HepG2 (cell line): ENCODE measurements at regions not wholly inside any gene's neighbourhood (a gene's known extent, or its start where the extent isn't known, plus 50 kb on each side); places are given as distances from the start of the nearest gene placed in this dataset.

ENCODE experiments used
- ATAC-seq: fragments of 200-7000 bp; cut with Tn5 transposase; 3 replicates; pipeline ENCODE4 v1.9.1; 2020; ENCODE audit warnings: mild to moderate bottlenecking, moderate library complexity
- BruUV-seq: library from RNA; stranded (reverse); fragments of 400-500 nt; replicated peaks from 2 replicates; lab custom pipeline; 2021; lab: Mats Ljungman, UMichigan
- CTCF ChIA-PET: fragments of 300-600 bp; formaldehyde crosslinking; extraction: SDS; loops from one replicate; lab custom pipeline; 2021; ENCODE audit warnings: low total read pairs, inconsistent platforms, low intra/inter-chr PET ratio; lab: Yijun Ruan, JAX
- POLR2A ChIA-PET: fragments of 350-600 bp; sonication (Branson Sonifier 250); formaldehyde crosslinking; loops from one replicate; lab custom pipeline; 2020; ENCODE audit warnings: antibody characterized with exemption, inconsistent platforms; lab: Yijun Ruan, JAX
- DNase-seq: peaks from one replicate; pipeline ENCODE4 v3.0.0-alpha.2; 2015; ENCODE audit warnings: low spot score
- FAIRE-seq: peaks from 3 replicates; lab custom pipeline; 2011; peaks lifted over from hg19 to GRCh38; lab: Jason Lieb, UNC
- H2AFZ ChIP-seq: one replicate; pipeline ENCODE4 v1.6.1; 2011; ENCODE audit warnings: low read length, inconsistent platforms
- H3K27ac ChIP-seq: fragments of 300-600 bp; 3 replicates; pipeline ENCODE4 v1.8.0; 2011; ENCODE audit warnings: mixed run types, mild to moderate bottlenecking, mixed read lengths, low read length, inconsistent platforms; ENCODE audit not compliant: insufficient read depth; ENCODE audit errors: extremely low read length
- H3K27me3 ChIP-seq, 2 experiments: fragments of 200-600 bp in 1 of 2; 2 replicates in 1 of 2; 3 replicates in 1 of 2; pipeline versions ENCODE4 v1.6.0 to v1.8.0; 2011; ENCODE audit warnings: low read length in 2 of 2, mild to moderate bottlenecking in 2 of 2, moderate library complexity in 2 of 2, inconsistent platforms in 1 of 2; ENCODE audit not compliant: insufficient read depth in 2 of 2, control insufficient read depth in 1 of 2
- H3K36me3 ChIP-seq, 2 experiments: fragments of 200-600 bp in 1 of 2; replicated peaks in 1 of 2; 2 replicates in 1 of 2; 3 replicates in 1 of 2; pipeline versions ENCODE4 v1.5.1 to v1.8.0; 2011; ENCODE audit warnings: low read length in 2 of 2, inconsistent platforms in 1 of 2; ENCODE audit not compliant: insufficient read depth in 2 of 2, control insufficient read depth in 1 of 2
- H3K4me1 ChIP-seq: 2 replicates; pipeline ENCODE4 v1.5.1; 2012; ENCODE audit warnings: low read length, inconsistent platforms; ENCODE audit not compliant: insufficient read depth
- H3K4me2 ChIP-seq: 2 replicates; pipeline ENCODE4 v1.6.0; 2011; ENCODE audit warnings: low read depth, low read length, inconsistent platforms
- H3K4me3 ChIP-seq, 3 experiments: fragments of 200-600 bp in 1 of 3; sonication (generic), shearing (Covaris generic) in 1 of 3; replicated peaks in 1 of 3; 2 replicates each; pipeline ENCODE4 v1.5.1; 2011 to 2016; ENCODE audit warnings: low read length in 3 of 3, inconsistent platforms in 2 of 3, low read depth in 2 of 3, mild to moderate bottlenecking in 2 of 3, control low read depth in 1 of 3, mixed read lengths in 1 of 3; ENCODE audit not compliant: insufficient read depth in 1 of 3
- H3K79me2 ChIP-seq: one replicate; pipeline ENCODE4 v1.6.1; 2011; ENCODE audit warnings: low read length, inconsistent platforms; ENCODE audit not compliant: insufficient read depth
- H3K9ac ChIP-seq: 2 replicates; pipeline ENCODE4 v1.6.0; 2011; ENCODE audit warnings: mild to moderate bottlenecking, low read depth, low read length, inconsistent platforms; ENCODE audit not compliant: insufficient read depth
- H3K9me3 ChIP-seq: 2 replicates; pipeline ENCODE4 v1.5.1; 2012; ENCODE audit warnings: mild to moderate bottlenecking, low read length
- H4K20me1 ChIP-seq: 2 replicates; pipeline ENCODE4 v1.6.0; 2011; ENCODE audit warnings: inconsistent platforms, mild to moderate bottlenecking, low read length, moderate library complexity; ENCODE audit not compliant: insufficient read depth
- KDM2A ChIP-seq: sonication (generic); formaldehyde crosslinking; IDR thresholded peaks from 2 replicates; pipeline ENCODE4 v1.4.0; 2020; ENCODE audit warnings: low read depth, missing genetic modification reagents, borderline replicate concordance
- NFE2L1 ChIP-seq: sonication (generic); formaldehyde crosslinking; IDR thresholded peaks from 2 replicates; pipeline ENCODE4 v1.4.0; 2020; ENCODE audit warnings: missing genetic modification reagents, mild to moderate bottlenecking, borderline replicate concordance
- PTBP1 ChIP-seq: fragments of 200-400 bp; formaldehyde crosslinking; IDR thresholded peaks from 2 replicates; pipeline ENCODE4 v1.6.1; 2018; ENCODE audit warnings: low read length, low read depth; ENCODE audit not compliant: poor library complexity, severe bottlenecking
- SIX1 ChIP-seq: sonication (generic); formaldehyde crosslinking; IDR thresholded peaks from 2 replicates; pipeline ENCODE4 v1.4.0; 2020; ENCODE audit warnings: missing genetic modification reagents, borderline replicate concordance
- SOX6 ChIP-seq, 2 experiments: fragments of 450-650 bp in 1 of 2; sonication (generic) in 1 of 2; formaldehyde crosslinking in 1 of 2; IDR thresholded peaks; 2 replicates each; pipeline versions ENCODE4 v1.4.0 to v1.6.1; 2017 to 2020; ENCODE audit warnings: antibody characterized with exemption in 1 of 2, mild to moderate bottlenecking in 1 of 2, missing genetic modification reagents in 1 of 2
- SUZ12 ChIP-seq: fragments of 150-350 bp; IDR thresholded peaks from 2 replicates; pipeline ENCODE4 v1.6.1; 2014; ENCODE audit warnings: low read depth, low read length
- TBL1XR1 ChIP-seq: fragments of 150-350 bp; IDR thresholded peaks from 2 replicates; pipeline ENCODE4 v1.6.1; 2014; ENCODE audit warnings: borderline replicate concordance, low read length; ENCODE audit not compliant: partially characterized antibody
- TBP ChIP-seq: sonication (generic); formaldehyde crosslinking; IDR thresholded peaks from 2 replicates; pipeline ENCODE4 v1.5.0; 2020; ENCODE audit warnings: missing genetic modification reagents
- ZNF343 ChIP-seq: sonication (generic); formaldehyde crosslinking; IDR thresholded peaks from 2 replicates; pipeline ENCODE4 v1.4.0; 2020; ENCODE audit warnings: mild to moderate bottlenecking, missing genetic modification reagents
- ZNF441 ChIP-seq: sonication (generic); formaldehyde crosslinking; IDR thresholded peaks from 2 replicates; pipeline ENCODE4 v1.7.0; 2021; ENCODE audit warnings: missing genetic modification reagents, borderline replicate concordance
- ZNF782 ChIP-seq: sonication (generic); formaldehyde crosslinking; IDR thresholded peaks from 2 replicates; pipeline ENCODE4 v1.4.0; 2020; ENCODE audit warnings: missing genetic modification reagents, mild to moderate bottlenecking, borderline replicate concordance
- WGBS: methylation state at CpG from one replicate; pipeline ENCODE4 v1.1.6; 2017; ENCODE audit warnings: low lambda C conversion rate; 5-methylcytosine and 5-hydroxymethylcytosine counted together
- in situ Hi-C: cut with HindIII; loops from 2 replicates; pipeline ENCODE4 v1.10.0; 2017; ENCODE audit warnings: low pct_unique_long_range_greater_than_20kb; ENCODE audit not compliant: extremely low pct_ligation_motif_present
- intact Hi-C: fragments of 100-400 bp; cut with micrococcal nuclease; formaldehyde crosslinking; loops from one replicate; pipeline ENCODE4 v1.10.0; 2022; ENCODE audit not compliant: unreplicated experiment
- TF ChIP-seq, protein P1 (sequence below): sonication (generic); formaldehyde crosslinking; IDR thresholded peaks from 2 replicates; pipeline ENCODE4 v1.4.0; 2020; ENCODE audit warnings: mild to moderate bottlenecking, missing genetic modification reagents
- TF ChIP-seq, protein P2 (sequence below): sonication (generic); formaldehyde crosslinking; IDR thresholded peaks from 2 replicates; pipeline ENCODE4 v1.9.0; 2021; ENCODE audit warnings: mild to moderate bottlenecking, missing genetic modification reagents

DNA sequence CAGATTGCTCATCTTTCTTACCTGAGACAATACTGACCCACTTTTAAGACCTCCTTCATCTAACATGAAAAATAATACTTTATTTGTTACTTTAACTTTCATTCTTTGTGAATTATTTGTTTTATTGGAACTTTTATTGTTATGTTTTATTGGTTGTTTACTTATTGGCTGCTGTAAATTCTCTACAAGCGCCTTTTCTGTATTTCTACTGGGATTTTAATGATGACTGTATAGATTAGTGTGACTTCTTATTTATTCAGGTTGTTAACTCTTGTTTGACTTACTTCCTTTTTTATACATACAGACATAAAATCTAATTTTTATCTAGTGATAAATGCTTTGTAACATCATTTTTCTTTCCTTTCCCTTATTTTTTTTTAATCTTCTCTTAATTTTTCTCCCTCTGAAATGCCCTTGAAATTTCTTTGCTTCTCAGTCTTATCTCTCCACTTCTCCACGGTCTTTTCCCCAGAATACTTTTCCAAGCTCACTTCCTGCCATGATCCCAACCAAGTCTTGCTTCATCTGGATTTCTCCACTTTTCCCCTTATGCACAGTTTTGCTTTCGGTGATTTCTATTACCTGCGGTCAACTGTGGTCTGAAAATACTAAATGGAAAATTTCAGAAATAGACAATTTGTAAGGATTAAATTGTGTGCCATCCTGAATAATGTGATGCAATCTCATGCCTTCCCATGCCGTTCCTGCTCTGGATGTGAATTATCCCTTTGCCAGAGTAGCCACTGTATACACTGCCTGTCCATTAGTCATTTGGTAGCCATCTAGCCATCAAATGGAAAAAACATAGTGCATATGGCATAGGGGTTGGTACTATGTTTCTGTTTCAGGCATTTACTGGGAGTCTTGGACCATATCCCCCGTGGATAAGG is 265.9 kb downstream of the PRL start:
- in situ Hi-C loops = no loop called here
- ATAC-seq = no peak
- no peaks in the 10 kb centered on the region for H3K79me2 ChIP-seq
- H3K27ac ChIP-seq = no peak overlapping the region
- no peak for DNase-seq
- ChIA-PET POLR2A (no interaction called here), CTCF (no interaction called here)
- no peaks in the 10 kb centered on the region for H3K27me3 ChIP-seq
- H3K9ac ChIP-seq = no peak overlapping the region
- no peak overlapping the region for H3K4me3 ChIP-seq
- intact Hi-C loops = no loop called here
- WGBS = 35% methylated on average over 6 of the region's 6 CpGs
- H4K20me1 ChIP-seq = no peaks in the 10 kb centered on the region
- no TSS peak for BruUV-seq
- FAIRE-seq = no peak
- H2AFZ ChIP-seq = no peak overlapping the region
- H3K36me3 ChIP-seq = no peaks in the 10 kb centered on the region
- H3K4me1 ChIP-seq = no peaks in the 10 kb centered on the region
- no peaks in the 10 kb centered on the region for H3K9me3 ChIP-seq
- H3K4me2 ChIP-seq = no peak overlapping the region
- TF ChIP-seq PTBP1 (no peak), ZNF782 (CRISPR knock-in tag) (no peak), SIX1 (CRISPR knock-in tag) (no peak), SOX6 (IDR thresholded peaks at IDR 0.05) (no peak), SOX6 (CRISPR knock-in tag; IDR thresholded peaks at IDR 0.05) (no peak), KDM2A (no peak), TBL1XR1 (no peak), ZNF441 (no peak), TBP (CRISPR knock-in tag) (no peak), NFE2L1 (no peak), SUZ12 (no peak), ZNF343 (CRISPR knock-in tag) (no peak)
- TF ChIP-seq, protein P1, sequence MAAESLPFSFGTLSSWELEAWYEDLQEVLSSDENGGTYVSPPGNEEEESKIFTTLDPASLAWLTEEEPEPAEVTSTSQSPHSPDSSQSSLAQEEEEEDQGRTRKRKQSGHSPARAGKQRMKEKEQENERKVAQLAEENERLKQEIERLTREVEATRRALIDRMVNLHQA = no peak
- TF ChIP-seq, protein P2, sequence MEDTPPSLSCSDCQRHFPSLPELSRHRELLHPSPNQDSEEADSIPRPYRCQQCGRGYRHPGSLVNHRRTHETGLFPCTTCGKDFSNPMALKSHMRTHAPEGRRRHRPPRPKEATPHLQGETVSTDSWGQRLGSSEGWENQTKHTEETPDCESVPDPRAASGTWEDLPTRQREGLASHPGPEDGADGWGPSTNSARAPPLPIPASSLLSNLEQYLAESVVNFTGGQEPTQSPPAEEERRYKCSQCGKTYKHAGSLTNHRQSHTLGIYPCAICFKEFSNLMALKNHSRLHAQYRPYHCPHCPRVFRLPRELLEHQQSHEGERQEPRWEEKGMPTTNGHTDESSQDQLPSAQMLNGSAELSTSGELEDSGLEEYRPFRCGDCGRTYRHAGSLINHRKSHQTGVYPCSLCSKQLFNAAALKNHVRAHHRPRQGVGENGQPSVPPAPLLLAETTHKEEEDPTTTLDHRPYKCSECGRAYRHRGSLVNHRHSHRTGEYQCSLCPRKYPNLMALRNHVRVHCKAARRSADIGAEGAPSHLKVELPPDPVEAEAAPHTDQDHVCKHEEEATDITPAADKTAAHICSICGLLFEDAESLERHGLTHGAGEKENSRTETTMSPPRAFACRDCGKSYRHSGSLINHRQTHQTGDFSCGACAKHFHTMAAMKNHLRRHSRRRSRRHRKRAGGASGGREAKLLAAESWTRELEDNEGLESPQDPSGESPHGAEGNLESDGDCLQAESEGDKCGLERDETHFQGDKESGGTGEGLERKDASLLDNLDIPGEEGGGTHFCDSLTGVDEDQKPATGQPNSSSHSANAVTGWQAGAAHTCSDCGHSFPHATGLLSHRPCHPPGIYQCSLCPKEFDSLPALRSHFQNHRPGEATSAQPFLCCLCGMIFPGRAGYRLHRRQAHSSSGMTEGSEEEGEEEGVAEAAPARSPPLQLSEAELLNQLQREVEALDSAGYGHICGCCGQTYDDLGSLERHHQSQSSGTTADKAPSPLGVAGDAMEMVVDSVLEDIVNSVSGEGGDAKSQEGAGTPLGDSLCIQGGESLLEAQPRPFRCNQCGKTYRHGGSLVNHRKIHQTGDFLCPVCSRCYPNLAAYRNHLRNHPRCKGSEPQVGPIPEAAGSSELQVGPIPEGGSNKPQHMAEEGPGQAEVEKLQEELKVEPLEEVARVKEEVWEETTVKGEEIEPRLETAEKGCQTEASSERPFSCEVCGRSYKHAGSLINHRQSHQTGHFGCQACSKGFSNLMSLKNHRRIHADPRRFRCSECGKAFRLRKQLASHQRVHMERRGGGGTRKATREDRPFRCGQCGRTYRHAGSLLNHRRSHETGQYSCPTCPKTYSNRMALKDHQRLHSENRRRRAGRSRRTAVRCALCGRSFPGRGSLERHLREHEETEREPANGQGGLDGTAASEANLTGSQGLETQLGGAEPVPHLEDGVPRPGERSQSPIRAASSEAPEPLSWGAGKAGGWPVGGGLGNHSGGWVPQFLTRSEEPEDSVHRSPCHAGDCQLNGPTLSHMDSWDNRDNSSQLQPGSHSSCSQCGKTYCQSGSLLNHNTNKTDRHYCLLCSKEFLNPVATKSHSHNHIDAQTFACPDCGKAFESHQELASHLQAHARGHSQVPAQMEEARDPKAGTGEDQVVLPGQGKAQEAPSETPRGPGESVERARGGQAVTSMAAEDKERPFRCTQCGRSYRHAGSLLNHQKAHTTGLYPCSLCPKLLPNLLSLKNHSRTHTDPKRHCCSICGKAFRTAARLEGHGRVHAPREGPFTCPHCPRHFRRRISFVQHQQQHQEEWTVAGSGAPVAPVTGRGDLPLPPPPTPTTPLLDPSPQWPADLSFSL = no peak
